NCI-H82 treated with DMSO at 0.1 percent for 48 hours (cell line): ENCODE measurements at regions not wholly inside any gene's neighbourhood (a gene's known extent, or its start where the extent isn't known, plus 50 kb on each side); places are given as distances from the start of the nearest gene placed in this dataset.
"Not testable (repeated sequence)": the region's sequence is repeated elsewhere in the genome, so short reads cannot be mapped to it uniquely, and the experiment has no call there.

Source experiments
- DNase-seq: peaks from one replicate; lab custom pipeline; 2025; ENCODE audit not compliant: unreplicated experiment; lab: John Stamatoyannopoulos, UW

DNA sequence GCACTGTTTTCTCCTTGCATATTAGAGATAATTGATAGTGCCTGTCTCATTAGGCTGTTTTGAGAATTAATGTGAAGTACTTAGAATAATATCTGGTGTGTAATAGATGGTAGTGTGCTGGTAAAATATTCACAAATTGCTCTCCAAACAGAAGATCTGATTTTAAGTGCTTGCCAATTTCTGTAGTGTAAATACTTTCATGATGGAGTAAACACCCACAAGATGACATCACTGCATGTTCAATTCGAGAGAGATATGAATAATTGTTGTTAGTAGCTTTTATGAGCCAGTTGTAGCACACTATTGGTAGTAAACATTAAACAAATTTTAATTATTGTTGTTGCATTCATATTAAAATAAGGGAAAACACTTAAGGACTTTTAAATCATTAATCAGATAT lies 392.3 kb upstream of the RIOK2 start:
- DNase-seq = no peak

DNA sequence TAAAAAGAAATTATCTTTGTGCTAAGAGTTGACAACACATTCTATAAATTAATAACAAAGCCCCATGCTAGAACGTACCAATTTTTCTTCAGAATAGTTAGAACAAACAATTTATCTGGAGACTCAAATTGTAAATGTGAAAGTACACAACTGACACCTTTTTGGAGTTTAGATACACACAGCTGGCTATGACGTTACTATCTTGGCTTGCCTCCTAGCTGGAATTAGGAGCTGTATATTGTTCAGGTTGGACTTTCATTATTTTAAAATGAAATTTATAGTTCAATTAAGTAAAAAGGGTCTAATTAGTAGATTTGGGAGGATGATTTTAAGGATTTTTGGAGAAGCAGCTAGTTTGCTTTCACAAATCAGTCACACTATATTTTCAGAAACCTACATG lies 393.9 kb upstream of the RIOK2 start:
- no peak for DNase-seq

GRCh38 chr5:97579977-97580376 lies 396.9 kb upstream of the RIOK2 start:
- not testable (repeated sequence) for DNase-seq

DNA sequence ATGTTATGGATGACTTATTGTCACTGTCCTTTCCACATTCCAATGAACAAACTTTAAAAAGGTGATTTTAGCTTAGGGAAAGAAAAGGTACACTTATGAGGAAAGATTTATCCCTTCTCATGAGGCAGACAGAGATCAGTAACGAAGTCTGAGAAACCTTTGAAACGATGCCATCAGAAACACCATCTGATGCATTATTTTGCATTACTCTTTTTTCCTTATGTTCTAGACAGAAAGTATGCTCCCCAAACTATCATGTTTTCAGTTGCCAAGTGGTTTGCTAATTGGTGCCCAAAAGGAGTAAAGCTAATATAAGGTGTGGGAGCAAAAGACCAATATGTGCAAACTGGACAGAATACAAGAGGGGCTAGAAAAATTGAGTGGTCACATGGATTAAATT lies 397.7 kb upstream of the RIOK2 start:
- DNase-seq = no peak

GRCh38 chr5:97591781-97592180 lies 408.7 kb upstream of the RIOK2 start:
- no peak for DNase-seq

DNA sequence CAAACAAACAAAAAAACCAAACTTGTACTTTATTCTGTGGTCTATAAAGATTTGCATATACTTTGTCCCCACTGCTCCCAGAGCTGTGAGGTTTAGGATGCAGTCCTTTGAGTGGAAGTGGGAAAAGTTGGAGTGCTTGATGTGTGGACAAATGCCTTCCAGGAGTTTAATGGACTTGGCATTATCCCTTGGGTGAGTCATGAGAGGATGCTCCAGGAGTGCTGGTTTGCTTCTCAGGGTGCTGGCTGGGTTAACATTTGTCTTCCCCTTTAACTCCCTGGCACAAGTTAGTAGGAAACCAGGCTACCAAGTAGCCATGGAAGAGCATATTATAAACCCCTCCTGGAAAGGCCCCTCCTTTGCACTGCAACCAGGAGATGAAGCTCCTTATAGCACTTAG lies 417.4 kb upstream of the RIOK2 start:
- no peak for DNase-seq

DNA sequence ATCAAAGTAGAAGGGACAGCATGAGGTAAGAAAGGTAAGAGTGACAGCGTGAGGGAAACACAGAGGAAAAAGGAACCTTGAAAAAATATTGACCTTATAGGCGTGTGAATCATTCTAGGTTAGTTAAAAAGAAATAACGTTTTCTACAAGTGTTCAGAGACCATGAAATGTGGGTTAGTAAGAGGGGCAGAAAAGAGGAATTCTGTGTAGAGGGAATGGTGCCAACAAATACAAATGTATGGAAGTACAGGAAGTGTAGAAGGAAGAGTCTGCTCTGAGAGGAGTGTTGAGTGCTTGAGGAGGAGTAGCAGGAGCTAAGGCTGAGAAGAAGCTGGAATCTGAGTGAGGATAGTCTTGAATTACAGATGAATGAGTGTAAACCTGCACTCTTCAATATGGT lies 418.6 kb upstream of the RIOK2 start:
- no peak for DNase-seq

GRCh38 chr5:97606531-97606930 lies 423.5 kb upstream of the RIOK2 start:
- no peak for DNase-seq

- no peak for DNase-seq
Measured at GRCh38 chr5:97608501-97608900, 425.5 kb upstream of the RIOK2 start.

- no peak for DNase-seq
Measured at GRCh38 chr5:97618721-97619120, 435.7 kb upstream of the RIOK2 start.

- no peak for DNase-seq
Measured at GRCh38 chr5:97623441-97623840, 440.4 kb upstream of the RIOK2 start.

- DNase-seq = no peak
Measured at GRCh38 chr5:97624886-97625285, 441.8 kb upstream of the RIOK2 start.

DNA sequence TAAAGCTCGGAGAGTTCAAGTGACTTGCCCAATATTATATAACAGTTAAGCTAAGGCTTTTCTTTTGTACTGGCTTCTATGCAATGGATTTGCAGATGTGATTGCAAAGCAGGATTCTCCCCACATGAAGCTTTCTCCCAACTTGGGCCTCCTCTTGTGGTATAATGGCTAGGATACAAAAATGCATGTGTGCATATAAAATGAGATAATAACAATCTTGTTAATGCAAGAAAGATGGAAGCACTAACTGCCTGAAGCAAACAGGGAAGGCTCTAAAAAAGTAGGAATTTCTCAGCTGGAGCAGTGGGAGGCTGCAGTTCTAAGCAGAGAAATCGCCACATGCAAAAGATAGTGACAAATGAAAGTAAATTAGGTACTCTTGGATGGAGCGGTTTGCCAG lies 444.2 kb upstream of the RIOK2 start:
- DNase-seq = no peak

DNA sequence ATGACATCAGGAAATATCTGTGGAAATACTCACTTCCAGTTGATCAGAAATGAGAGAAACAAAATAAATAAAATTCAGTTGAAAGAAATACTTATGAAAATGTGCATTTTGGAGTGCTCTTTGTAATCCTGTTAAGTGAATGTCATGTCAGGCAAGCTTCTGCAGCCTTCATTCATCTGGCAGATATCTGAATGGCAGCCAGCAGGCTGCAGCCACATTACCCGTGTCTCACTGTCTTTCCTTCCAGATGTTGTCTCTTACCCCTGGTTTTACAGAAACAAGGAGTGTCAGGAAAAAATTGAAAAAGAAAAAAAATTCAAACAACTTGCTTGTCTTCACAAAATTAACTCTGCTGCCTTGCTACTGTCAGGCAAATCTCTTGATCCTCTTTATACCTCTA lies 445.0 kb upstream of the RIOK2 start:
- no peak for DNase-seq

- no peak for DNase-seq
Measured at GRCh38 chr5:97628807-97629206, 445.8 kb upstream of the RIOK2 start.

DNA sequence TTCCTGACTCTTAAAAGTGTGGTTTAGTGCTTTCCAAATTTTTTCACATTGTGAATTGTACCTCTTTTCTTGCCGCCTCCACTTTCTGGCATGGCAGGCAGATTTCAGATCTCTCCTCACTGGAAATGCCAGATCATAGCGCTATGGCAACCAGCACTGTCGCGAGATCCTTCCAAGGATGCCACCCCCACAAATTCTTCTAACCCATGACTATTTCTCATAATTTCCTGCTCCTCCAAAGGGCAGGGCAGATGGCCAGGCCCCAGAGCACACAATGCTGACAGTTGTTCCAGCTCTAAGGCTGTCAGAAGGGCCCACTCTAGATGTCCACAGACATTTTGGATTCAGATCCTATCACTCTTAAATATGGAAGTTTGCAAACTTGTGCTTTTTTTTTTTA lies 446.2 kb upstream of the RIOK2 start:
- no peak for DNase-seq

GRCh38 chr5:97635553-97635952 lies 452.5 kb upstream of the RIOK2 start:
- no peak for DNase-seq

GRCh38 chr5:97636766-97637165 lies 453.7 kb upstream of the RIOK2 start:
- no peak for DNase-seq

GRCh38 chr5:97641081-97641480 lies 458.0 kb upstream of the RIOK2 start:
- DNase-seq = no peak

- DNase-seq = no peak
Measured at GRCh38 chr5:97644206-97644605, 461.2 kb upstream of the RIOK2 start.

- no peak for DNase-seq
Measured at GRCh38 chr5:97644896-97645295, 461.8 kb upstream of the RIOK2 start.

DNA sequence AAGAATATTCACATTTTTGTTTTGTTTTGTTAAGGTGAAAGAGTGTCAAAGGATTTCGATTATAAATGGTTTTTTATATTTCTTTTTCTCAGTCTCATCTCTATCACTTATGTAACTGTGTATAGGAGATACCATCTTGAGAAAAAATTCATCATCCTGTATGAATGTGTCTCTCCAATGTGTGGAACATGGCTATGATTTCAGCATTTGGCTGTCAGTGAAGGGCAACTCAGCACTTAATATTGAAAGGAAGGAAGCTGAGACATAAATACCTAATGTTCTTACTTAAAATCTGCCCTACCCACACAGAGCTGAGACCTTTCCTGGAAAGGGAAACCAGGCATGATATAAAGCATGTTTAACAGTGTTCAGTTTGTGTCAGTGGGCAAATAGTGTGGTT lies 474.2 kb upstream of the RIOK2 start:
- no peak for DNase-seq

GRCh38 chr5:97658116-97658900 lies 475.3 kb upstream of the RIOK2 start:
- no peak for DNase-seq
